Keratinocyte (primary cell): ENCODE measurements at regions not wholly inside any gene's neighbourhood (a gene's known extent, or its start where the extent isn't known, plus 50 kb on each side); places are given as distances from the start of the nearest gene placed in this dataset.

Experiments
- DNase-seq: peaks from one replicate; pipeline ENCODE4 v3.0.0-alpha.2; 2011; ENCODE audit warnings: low read depth, missing footprints, low spot score
- FAIRE-seq: peaks from 2 replicates; lab custom pipeline; 2011; peaks lifted over from hg19 to GRCh38; lab: Jason Lieb, UNC
- H2AFZ ChIP-seq: 2 replicates; pipeline ENCODE4 v1.6.0; 2012; ENCODE audit warnings: low read length, control low read depth, inconsistent platforms; ENCODE audit not compliant: control insufficient read depth
- H3K27ac ChIP-seq: 2 replicates; pipeline ENCODE4 v1.5.1; 2011; ENCODE audit warnings: low read length; ENCODE audit not compliant: control insufficient read depth, insufficient read depth
- H3K27me3 ChIP-seq: 3 replicates; pipeline ENCODE4 v1.6.0; 2011; ENCODE audit warnings: low read length; ENCODE audit not compliant: control insufficient read depth, insufficient read depth; ENCODE audit errors: extremely low read depth
- H3K36me3 ChIP-seq, 2 experiments: 2 replicates in 1 of 2; 3 replicates in 1 of 2; pipeline ENCODE4 v1.5.1; 2011; ENCODE audit warnings: low read length in 2 of 2, mild to moderate bottlenecking in 1 of 2; ENCODE audit not compliant: control insufficient read depth in 2 of 2, insufficient read depth in 2 of 2; ENCODE audit errors: extremely low read depth in 1 of 2
- H3K4me1 ChIP-seq: 3 replicates; pipeline ENCODE4 v1.5.1; 2011; ENCODE audit warnings: low read length; ENCODE audit not compliant: control insufficient read depth, insufficient read depth; ENCODE audit errors: extremely low read depth
- H3K4me2 ChIP-seq: 3 replicates; pipeline ENCODE4 v1.6.0; 2011; ENCODE audit warnings: low read depth, low read length; ENCODE audit not compliant: control insufficient read depth, insufficient read depth; ENCODE audit errors: extremely low read depth
- H3K4me3 ChIP-seq, 3 experiments: fragments of 200-600 bp in 1 of 3; sonication (generic) in 1 of 3; 2 replicates in 2 of 3; 3 replicates in 1 of 3; pipeline ENCODE4 v1.5.1; 2011 to 2016; ENCODE audit warnings: low read length in 3 of 3, mild to moderate bottlenecking in 3 of 3, control low read depth in 2 of 3, inconsistent platforms in 1 of 3, low read depth in 1 of 3, mixed read lengths in 1 of 3, mixed run types in 1 of 3, moderate library complexity in 1 of 3; ENCODE audit not compliant: control insufficient read depth in 2 of 3, insufficient read depth in 2 of 3; ENCODE audit errors: extremely low read depth in 1 of 3
- H3K79me2 ChIP-seq: 2 replicates; pipeline ENCODE4 v1.6.0; 2012; ENCODE audit warnings: low read length; ENCODE audit not compliant: control insufficient read depth, insufficient read depth
- H3K9ac ChIP-seq: 3 replicates; pipeline ENCODE4 v1.6.0; 2011; ENCODE audit warnings: low read length; ENCODE audit not compliant: control insufficient read depth, insufficient read depth; ENCODE audit errors: extremely low read depth
- H3K9me1 ChIP-seq: 3 replicates; pipeline ENCODE4 v1.6.0; 2011; ENCODE audit warnings: low read length; ENCODE audit not compliant: control insufficient read depth, insufficient read depth; ENCODE audit errors: extremely low read depth
- H3K9me3 ChIP-seq: 2 replicates; pipeline ENCODE4 v1.5.1; 2012; ENCODE audit warnings: low read depth, low read length; ENCODE audit not compliant: control insufficient read depth
- H4K20me1 ChIP-seq: 3 replicates; pipeline ENCODE4 v1.6.0; 2011; ENCODE audit warnings: low read length; ENCODE audit not compliant: control insufficient read depth, insufficient read depth; ENCODE audit errors: extremely low read depth
- CTCF ChIP-seq, 3 experiments: IDR thresholded peaks in 1 of 3; conservative IDR thresholded peaks in 1 of 3; optimal IDR thresholded peaks in 1 of 3; 2 replicates in 2 of 3; 3 replicates in 1 of 3; pipeline versions ENCODE3 to v1.5.1; 2011; ENCODE audit warnings: low read length in 3 of 3, mild to moderate bottlenecking in 3 of 3, moderate library complexity in 2 of 3, control low read depth in 1 of 3, inconsistent platforms in 1 of 3; ENCODE audit not compliant: insufficient read depth in 2 of 3; ENCODE audit errors: extremely low read depth in 1 of 3
- EZH2 ChIP-seq: IDR thresholded peaks from one replicate; pipeline ENCODE4 v1.6.1; 2012; ENCODE audit warnings: inconsistent platforms, mild to moderate bottlenecking, low read length, moderate library complexity
- dilution Hi-C: fragments of 300-500 bp; cut with MboI; formaldehyde crosslinking; loops from one replicate; pipeline ENCODE4 v1.7.0; 2020; ENCODE audit warnings: low sequenced_read_pairs; ENCODE audit not compliant: extremely low pct_ligation_motif_present

- Histone ChIP-seq H3K36me3 (no peaks in the 10 kb centered on the region), H3K4me1 (no peaks in the 10 kb centered on the region), H3K4me3 (no peak overlapping the region), H2AFZ (no peak overlapping the region), H3K4me2 (no peak overlapping the region), H3K9ac (no peak overlapping the region), H3K79me2 (no peaks in the 10 kb centered on the region), H3K9me3 (no peaks in the 10 kb centered on the region), H3K27me3 (no peaks in the 10 kb centered on the region), H3K27ac (no peak overlapping the region), H3K9me1 (no peaks in the 10 kb centered on the region), H4K20me1 (no peaks in the 10 kb centered on the region)
- FAIRE-seq: no peak
- TF ChIP-seq CTCF (optimal IDR thresholded peaks at IDR 0.05 in 1 of 3, IDR thresholded peaks at IDR 0.05 in 1 of 3, conservative IDR thresholded peaks at IDR 0.05 in 1 of 3; ENCODE audit: extremely low read depth in 1 of 3, insufficient read depth in 2 of 3, low read length in 3 of 3) (no peak), EZH2 (no peak)
- no peak for DNase-seq
- dilution Hi-C loops: no loop called here
These were observed 415.2 kb downstream of the DNAH5 start for GRCh38 chr5:13529300-13529699.

GRCh38 chr5:13524936-13525335, 419.6 kb downstream of the DNAH5 start:
- no peak for TF ChIP-seq EZH2
- no peak for TF ChIP-seq CTCF (optimal IDR thresholded peaks at IDR 0.05 in 1 of 3, IDR thresholded peaks at IDR 0.05 in 1 of 3, conservative IDR thresholded peaks at IDR 0.05 in 1 of 3; ENCODE audit: extremely low read depth in 1 of 3, insufficient read depth in 2 of 3, low read length in 3 of 3)
- Histone ChIP-seq H2AFZ (no peak overlapping the region), H3K9me1 (no peaks in the 10 kb centered on the region), H3K79me2 (no peaks in the 10 kb centered on the region), H3K4me2 (no peak overlapping the region), H3K27ac (no peak overlapping the region), H3K4me1 (no peaks in the 10 kb centered on the region), H4K20me1 (no peaks in the 10 kb centered on the region), H3K9me3 (no peaks in the 10 kb centered on the region), H3K36me3 (no peaks in the 10 kb centered on the region), H3K27me3 (no peaks in the 10 kb centered on the region), H3K4me3 (no peak overlapping the region), H3K9ac (no peak overlapping the region)
- dilution Hi-C loops: loop anchor here (25.0 kb wide), 1 partner anchor 437 kb away; no protein-coding TSS in a partner anchor
- DNase-seq (no peak), FAIRE-seq (no peak)
